ENCODE measurements at regions not wholly inside any gene's neighbourhood (a gene's known extent, or its start where the extent isn't known, plus 50 kb on each side); places are given as distances from the start of the nearest gene placed in this dataset.

- Mint-ChIP-seq H3K27me3 (ENCODE audit: insufficient read depth) (peaks cover 3% of the 10 kb centered on the region), H3K27ac (no peak overlapping the region), H3K4me1 (peaks cover 33% of the 10 kb centered on the region), H3K36me3 (ENCODE audit: low read depth) (no peaks in the 10 kb centered on the region), H3K9me3 (no peaks in the 10 kb centered on the region), H3K4me3 (no peak overlapping the region)
- TF ChIP-seq, protein P1, sequence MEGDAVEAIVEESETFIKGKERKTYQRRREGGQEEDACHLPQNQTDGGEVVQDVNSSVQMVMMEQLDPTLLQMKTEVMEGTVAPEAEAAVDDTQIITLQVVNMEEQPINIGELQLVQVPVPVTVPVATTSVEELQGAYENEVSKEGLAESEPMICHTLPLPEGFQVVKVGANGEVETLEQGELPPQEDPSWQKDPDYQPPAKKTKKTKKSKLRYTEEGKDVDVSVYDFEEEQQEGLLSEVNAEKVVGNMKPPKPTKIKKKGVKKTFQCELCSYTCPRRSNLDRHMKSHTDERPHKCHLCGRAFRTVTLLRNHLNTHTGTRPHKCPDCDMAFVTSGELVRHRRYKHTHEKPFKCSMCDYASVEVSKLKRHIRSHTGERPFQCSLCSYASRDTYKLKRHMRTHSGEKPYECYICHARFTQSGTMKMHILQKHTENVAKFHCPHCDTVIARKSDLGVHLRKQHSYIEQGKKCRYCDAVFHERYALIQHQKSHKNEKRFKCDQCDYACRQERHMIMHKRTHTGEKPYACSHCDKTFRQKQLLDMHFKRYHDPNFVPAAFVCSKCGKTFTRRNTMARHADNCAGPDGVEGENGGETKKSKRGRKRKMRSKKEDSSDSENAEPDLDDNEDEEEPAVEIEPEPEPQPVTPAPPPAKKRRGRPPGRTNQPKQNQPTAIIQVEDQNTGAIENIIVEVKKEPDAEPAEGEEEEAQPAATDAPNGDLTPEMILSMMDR (conservative IDR thresholded peaks at IDR 0.05): no peak
- Histone ChIP-seq H3K36me3 (ENCODE audit: control insufficient read depth, insufficient read depth, low read length) (no peaks in the 10 kb centered on the region), H3K9ac (ENCODE audit: extremely low read depth, low read length, poor library complexity, severe bottlenecking) (no peak overlapping the region), H3K4me3 (ENCODE audit: low read length) (no peak overlapping the region), H3K9me3 (ENCODE audit: control insufficient read depth, low read length) (peaks cover 5% of the 10 kb centered on the region), H3K4me1 (ENCODE audit: control insufficient read depth, insufficient read depth, low read length) (no peaks in the 10 kb centered on the region), H3K27me3 (ENCODE audit: control insufficient read depth, insufficient read depth, low read length, poor library complexity, severe bottlenecking) (no peaks in the 10 kb centered on the region), H3K27ac (ENCODE audit: low read depth, low read length) (no peak overlapping the region)
- DNase-seq: no peak
- WGBS, 2 experiments (ENCODE audit: insufficient coverage in 1 of 2, insufficient read length in 1 of 2): 97 to 100% methylated on average over 2 to 3 of the region's 3 CpGs
These were observed 176.7 kb downstream of the DACT1 start for GRCh38 chr14:58814466-58814865.

DNA sequence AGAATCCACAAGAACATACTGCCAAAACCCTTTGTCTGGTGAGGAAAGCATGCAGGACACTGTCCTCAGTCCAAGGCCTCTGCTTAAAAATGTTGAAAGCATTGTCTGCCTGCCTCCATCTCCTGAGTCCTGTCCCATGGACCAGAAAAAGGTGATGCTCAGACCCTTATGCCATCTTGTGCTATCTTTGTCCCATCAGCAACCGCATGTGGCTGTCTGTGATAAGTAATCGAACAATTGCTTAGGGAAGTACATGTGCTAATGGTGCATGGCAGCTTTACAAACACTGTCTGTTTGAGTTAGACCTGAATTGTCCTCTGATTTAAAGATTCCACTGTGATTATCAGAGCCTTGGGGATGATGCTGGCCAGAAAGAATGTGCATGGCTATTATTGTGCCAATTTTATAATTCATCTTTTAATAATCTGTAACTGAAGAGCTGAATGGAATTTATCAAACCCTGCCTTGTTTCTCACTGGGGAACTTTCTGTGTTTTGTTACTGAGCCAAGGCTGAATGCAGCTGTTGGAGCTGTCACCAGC, 177.5 kb downstream of the DACT1 start:
- Histone ChIP-seq H3K27ac (ENCODE audit: low read depth, low read length) (no peak overlapping the region), H3K27me3 (ENCODE audit: control insufficient read depth, insufficient read depth, low read length, poor library complexity, severe bottlenecking) (no peaks in the 10 kb centered on the region), H3K4me1 (ENCODE audit: control insufficient read depth, insufficient read depth, low read length) (no peaks in the 10 kb centered on the region), H3K36me3 (ENCODE audit: control insufficient read depth, insufficient read depth, low read length) (no peaks in the 10 kb centered on the region), H3K9ac (ENCODE audit: extremely low read depth, low read length, poor library complexity, severe bottlenecking) (no peak overlapping the region), H3K4me3 (ENCODE audit: low read length) (no peak overlapping the region), H3K9me3 (ENCODE audit: control insufficient read depth, low read length) (peaks cover 5% of the 10 kb centered on the region)
- 63 to 70% methylated on average over 2 of the region's 2 CpGs for WGBS, 2 experiments (ENCODE audit: insufficient coverage in 1 of 2, insufficient read length in 1 of 2)
- Mint-ChIP-seq H3K4me3 (no peak overlapping the region), H3K27me3 (ENCODE audit: insufficient read depth) (peaks cover 3% of the 10 kb centered on the region), H3K27ac (no peak overlapping the region), H3K9me3 (no peaks in the 10 kb centered on the region), H3K4me1 (peaks cover 33% of the 10 kb centered on the region), H3K36me3 (ENCODE audit: low read depth) (no peaks in the 10 kb centered on the region)
- DNase-seq: no peak
- TF ChIP-seq, protein P1 (conservative IDR thresholded peaks at IDR 0.05): no peak

DNA sequence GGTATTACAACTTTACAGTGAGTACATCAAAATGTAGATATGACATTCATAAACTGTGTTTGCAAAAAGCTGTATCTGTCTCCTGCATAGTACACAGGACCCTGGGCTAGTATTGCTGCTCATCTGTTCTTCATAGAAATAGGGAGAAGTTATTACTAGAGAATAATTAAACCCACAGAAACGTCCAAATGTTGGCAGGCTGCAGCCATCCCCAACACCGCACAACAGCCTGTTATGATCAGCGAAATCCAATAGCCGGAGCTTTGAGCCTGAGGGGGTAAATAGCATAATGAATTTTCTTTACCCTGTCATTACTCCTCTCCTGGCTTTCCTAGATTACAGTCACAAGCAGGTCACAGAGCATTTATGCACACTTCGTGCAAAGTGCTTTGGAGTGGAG, 178.0 kb downstream of the DACT1 start:
- Mint-ChIP-seq H3K36me3 (ENCODE audit: low read depth) (no peaks in the 10 kb centered on the region), H3K4me3 (no peak overlapping the region), H3K27me3 (ENCODE audit: insufficient read depth) (peaks cover 6% of the 10 kb centered on the region), H3K4me1 (peaks cover 33% of the 10 kb centered on the region), H3K9me3 (no peaks in the 10 kb centered on the region), H3K27ac (no peak overlapping the region)
- WGBS, 2 experiments (ENCODE audit: insufficient coverage in 1 of 2, insufficient read length in 1 of 2): 67 to 73% methylated on average over 1 to 5 of the region's 5 CpGs
- H3K27ac ChIP-seq (ENCODE audit: low read depth, low read length): no peak overlapping the region
- H3K9ac ChIP-seq (ENCODE audit: extremely low read depth, low read length, poor library complexity, severe bottlenecking): no peak overlapping the region
- TF ChIP-seq, protein P1 (conservative IDR thresholded peaks at IDR 0.05): no peak
- H3K4me3 ChIP-seq (ENCODE audit: low read length): no peak overlapping the region
- peaks cover 5% of the 10 kb centered on the region for H3K9me3 ChIP-seq (ENCODE audit: control insufficient read depth, low read length)
- no peaks in the 10 kb centered on the region for H3K36me3 ChIP-seq (ENCODE audit: control insufficient read depth, insufficient read depth, low read length)
- H3K4me1 ChIP-seq (ENCODE audit: control insufficient read depth, insufficient read depth, low read length): no peaks in the 10 kb centered on the region
- DNase-seq: no peak
- H3K27me3 ChIP-seq (ENCODE audit: control insufficient read depth, insufficient read depth, low read length, poor library complexity, severe bottlenecking): no peaks in the 10 kb centered on the region

Data from endodermal cell (in vitro differentiated cells).